Activated B cell treated with CpG ODN at 0.5 μM for 24 hours (primary cell): ENCODE measurements at regions not wholly inside any gene's neighbourhood (a gene's known extent, or its start where the extent isn't known, plus 50 kb on each side); places are given as distances from the start of the nearest gene placed in this dataset.
"Not testable (repeated sequence)": the region's sequence is repeated elsewhere in the genome, so short reads cannot be mapped to it uniquely, and the experiment has no call there.

Source experiments
- ATAC-seq: fragments of 200-7000 bp; cut with Tn5 transposase; one replicate; pipeline ENCODE4 v1.10.0; 2021; ENCODE audit warnings: low read depth, mild to moderate bottlenecking, moderate library complexity
- CTCF ChIA-PET: fragments of 350-600 bp; sonication (Branson Sonifier 250); formaldehyde crosslinking; loops from one replicate; lab custom pipeline; 2021; ENCODE audit warnings: antibody characterized with exemption; lab: Charles Lee
- POLR2A ChIA-PET: fragments of 350-600 bp; sonication (Branson Sonifier 250); formaldehyde crosslinking; loops from one replicate; lab custom pipeline; 2021; ENCODE audit warnings: antibody characterized with exemption; lab: Charles Lee
- DNase-seq: peaks from one replicate; pipeline ENCODE4 v3.0.0; 2022
- H3K27ac Mint-ChIP-seq: one replicate; pipeline ENCODE4 v1.8.0; 2020; ENCODE audit warnings: mixed read lengths
- H3K27me3 Mint-ChIP-seq: one replicate; pipeline ENCODE4 v1.8.0; 2021; ENCODE audit warnings: mixed read lengths
- H3K36me3 Mint-ChIP-seq: one replicate; pipeline ENCODE4 v1.8.0; 2021; ENCODE audit warnings: low read depth, mixed read lengths
- H3K4me1 Mint-ChIP-seq: one replicate; pipeline ENCODE4 v1.8.0; 2021; ENCODE audit warnings: mixed read lengths
- H3K4me3 Mint-ChIP-seq: one replicate; pipeline ENCODE4 v1.8.0; 2020; ENCODE audit warnings: mild to moderate bottlenecking, mixed read lengths
- H3K9me3 Mint-ChIP-seq: one replicate; pipeline ENCODE4 v1.8.0; 2020; ENCODE audit warnings: mixed read lengths
- CTCF ChIP-seq: fragments of 200-600 bp; IDR thresholded peaks from one replicate; pipeline ENCODE4 v1.8.0; 2022; ENCODE audit warnings: antibody characterized with exemption, mild to moderate bottlenecking
- intact Hi-C: fragments of 100-400 bp; cut with micrococcal nuclease; formaldehyde crosslinking; loops from one replicate; pipeline ENCODE4 v1.15.1; 2024

DNA sequence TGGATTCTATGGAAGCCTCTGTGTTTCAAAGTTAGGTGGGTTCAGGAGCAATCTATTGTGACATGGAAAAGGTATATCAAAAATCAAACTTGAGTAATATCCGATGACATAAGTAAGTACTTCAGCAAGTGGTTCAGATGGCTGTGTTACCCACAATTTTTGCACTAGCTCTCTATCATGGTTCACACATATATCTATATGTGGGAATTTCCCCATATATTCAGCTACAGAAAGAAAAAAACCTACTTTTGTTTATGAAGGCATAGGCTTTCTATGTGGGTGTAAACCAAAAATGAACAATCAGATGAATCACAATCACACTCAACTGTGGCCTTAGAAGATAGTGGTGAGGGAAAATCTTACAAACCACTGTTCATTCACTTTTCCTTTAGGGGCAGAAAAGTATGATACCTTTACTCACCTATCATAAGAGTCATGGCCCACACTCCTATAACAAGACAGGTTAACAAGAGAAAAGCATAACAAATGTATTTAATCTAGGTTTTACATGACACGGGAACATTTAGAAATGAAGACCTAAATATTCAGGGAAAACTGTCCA is 449.6 kb upstream of the HTR1E start:
- Mint-ChIP-seq H3K4me3 (no peak overlapping the region), H3K27me3 (no peaks in the 10 kb centered on the region), H3K36me3 (no peaks in the 10 kb centered on the region), H3K27ac (no peak overlapping the region), H3K4me1 (no peaks in the 10 kb centered on the region), H3K9me3 (peaks cover 6% of the 10 kb centered on the region)
- ATAC-seq = no peak
- DNase-seq = no peak
- TF ChIP-seq CTCF = no peak
- intact Hi-C loops = no loop called here
- CTCF ChIA-PET = no interaction called here
- POLR2A ChIA-PET = no interaction called here

GRCh38 chr6:86478316-86478715 is 459.0 kb upstream of the HTR1E start:
- H3K27ac Mint-ChIP-seq, H3K4me1 Mint-ChIP-seq, CTCF ChIA-PET, H3K36me3 Mint-ChIP-seq, intact Hi-C loops, POLR2A ChIA-PET, H3K27me3 Mint-ChIP-seq, ATAC-seq, H3K9me3 Mint-ChIP-seq, H3K4me3 Mint-ChIP-seq, DNase-seq: not testable (repeated sequence)

GRCh38 chr6:86477500-86478148 is 459.7 kb upstream of the HTR1E start:
- Mint-ChIP-seq H3K9me3 (no peaks in the 10 kb centered on the region), H3K27ac (no peak overlapping the region), H3K27me3 (no peaks in the 10 kb centered on the region), H3K4me3 (no peak overlapping the region), H3K36me3 (no peaks in the 10 kb centered on the region), H3K4me1 (no peaks in the 10 kb centered on the region)
- ChIA-PET CTCF (no interaction called here), POLR2A (no interaction called here)
- intact Hi-C loops = no loop called here
- DNase-seq = no peak
- ATAC-seq = no peak
- TF ChIP-seq CTCF = no peak

GRCh38 chr6:86476311-86476710 is 461.0 kb upstream of the HTR1E start:
- intact Hi-C loops = no loop called here
- H3K9me3 Mint-ChIP-seq = no peaks in the 10 kb centered on the region
- no peaks in the 10 kb centered on the region for H3K27me3 Mint-ChIP-seq
- no peak for DNase-seq
- H3K27ac Mint-ChIP-seq = no peak overlapping the region
- CTCF ChIA-PET = no interaction called here
- TF ChIP-seq CTCF = no peak
- H3K4me3 Mint-ChIP-seq = no peak overlapping the region
- no peaks in the 10 kb centered on the region for H3K4me1 Mint-ChIP-seq
- POLR2A ChIA-PET = no interaction called here
- ATAC-seq = no peak
- no peaks in the 10 kb centered on the region for H3K36me3 Mint-ChIP-seq

DNA sequence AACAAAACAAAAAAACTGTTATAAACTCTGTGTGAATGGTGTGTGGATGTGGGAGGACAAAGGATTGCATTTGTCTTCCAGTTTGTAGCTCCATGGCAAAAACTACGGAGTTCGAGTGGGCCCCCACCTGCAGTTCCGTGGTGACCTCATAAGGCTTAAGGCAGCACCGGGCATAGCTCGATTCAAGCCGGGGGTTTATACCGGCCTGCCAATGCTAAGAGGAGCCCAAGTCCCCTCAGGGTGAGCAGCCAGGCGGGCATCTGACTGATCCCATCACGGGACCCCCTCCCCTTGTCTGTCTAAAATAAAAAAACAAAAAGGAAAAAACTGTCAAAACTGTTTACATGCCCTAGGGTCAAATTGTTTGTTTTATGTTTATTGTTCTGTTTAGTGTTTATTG is 463.2 kb upstream of the HTR1E start:
- Mint-ChIP-seq H3K27ac (no peak overlapping the region), H3K4me3 (no peak overlapping the region), H3K4me1 (no peaks in the 10 kb centered on the region), H3K36me3 (no peaks in the 10 kb centered on the region), H3K9me3 (no peaks in the 10 kb centered on the region), H3K27me3 (no peaks in the 10 kb centered on the region)
- POLR2A ChIA-PET = no interaction called here
- TF ChIP-seq CTCF = no peak
- intact Hi-C loops = no loop called here
- DNase-seq (no peak), ATAC-seq (no peak)
- CTCF ChIA-PET = no interaction called here

- POLR2A ChIA-PET = no interaction called here
- ATAC-seq = no peak
- CTCF ChIA-PET = no interaction called here
- intact Hi-C loops = no loop called here
- H3K36me3 Mint-ChIP-seq = no peaks in the 10 kb centered on the region
- H3K9me3 Mint-ChIP-seq = no peaks in the 10 kb centered on the region
- H3K27me3 Mint-ChIP-seq = no peaks in the 10 kb centered on the region
- no peak for DNase-seq
- TF ChIP-seq CTCF = no peak
- no peaks in the 10 kb centered on the region for H3K4me1 Mint-ChIP-seq
- no peak overlapping the region for H3K4me3 Mint-ChIP-seq
- H3K27ac Mint-ChIP-seq = no peak overlapping the region
Observed at GRCh38 chr6:86471791-86472190, 465.5 kb upstream of the HTR1E start.
